ENCODE measurements at regions not wholly inside any gene's neighbourhood (a gene's known extent, or its start where the extent isn't known, plus 50 kb on each side); places are given as distances from the start of the nearest gene placed in this dataset.

DNA sequence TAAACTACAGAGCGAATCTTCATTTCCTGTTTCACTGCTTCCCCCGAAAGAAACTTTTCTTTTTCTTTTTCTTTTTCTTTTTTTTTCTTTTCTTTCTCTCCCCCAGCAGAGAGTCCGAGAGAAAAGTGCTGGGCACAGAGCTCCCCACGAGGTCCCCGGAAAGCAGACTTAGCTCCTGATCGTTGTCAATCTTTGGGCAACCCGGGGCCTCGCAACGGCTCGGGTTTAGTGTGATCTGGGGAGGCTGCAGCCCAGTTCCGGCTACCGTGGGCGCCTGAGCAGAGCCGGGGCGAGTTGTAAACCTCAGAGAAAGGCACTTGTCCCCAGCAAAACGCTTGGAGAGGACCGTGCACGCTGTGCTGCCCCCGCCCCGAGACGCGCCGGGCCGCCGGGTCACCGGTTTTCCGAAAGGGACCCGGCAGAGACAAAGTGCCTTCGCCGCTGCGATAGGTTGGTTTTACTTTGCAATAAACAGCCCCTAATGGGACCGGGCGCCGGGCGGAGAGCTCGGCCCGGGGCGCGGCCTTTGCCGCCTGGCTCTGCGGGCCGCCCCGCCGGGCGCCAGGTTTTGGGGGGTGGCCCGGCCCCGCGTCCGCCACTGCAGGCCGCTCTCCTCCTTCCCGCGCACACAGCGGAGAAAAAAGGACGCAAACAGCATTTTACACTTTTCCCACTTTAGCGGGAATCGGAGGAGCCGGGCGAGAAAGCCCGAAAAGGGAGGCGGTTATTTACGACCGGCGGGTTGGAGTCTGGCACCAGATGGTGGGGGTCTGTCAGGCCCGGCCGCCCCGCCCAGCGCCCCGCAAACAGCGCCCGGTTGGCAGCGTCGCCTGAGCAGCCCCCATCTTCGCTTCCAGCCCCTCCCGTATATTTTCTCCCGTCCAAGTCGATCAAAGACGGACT lies 136.0 kb downstream of the INSIG2 start:
- DNase-seq = peak; percentile 71

DNA sequence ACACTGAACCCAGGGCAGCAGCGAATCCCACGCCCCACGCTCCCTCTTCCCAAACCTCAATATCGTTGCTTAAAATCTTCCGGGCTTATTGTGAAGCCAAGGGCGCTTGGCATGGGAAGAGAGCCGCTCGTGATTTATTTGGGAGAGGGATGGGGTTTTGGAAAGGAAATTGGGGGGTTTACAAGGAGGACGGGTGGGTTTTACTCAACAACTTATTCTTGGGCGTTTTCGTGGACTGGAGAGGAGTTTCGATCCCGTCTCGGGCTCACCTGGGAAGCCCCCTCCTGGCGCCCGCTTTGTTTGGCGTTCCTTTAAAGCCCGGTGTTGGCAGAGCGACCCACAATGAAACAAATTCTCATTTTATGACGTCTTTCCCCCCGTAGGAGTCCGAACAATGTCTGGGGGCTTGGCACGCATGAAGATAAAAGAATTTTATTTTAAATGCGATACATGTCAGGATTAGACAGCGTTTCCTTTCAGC lies 135.3 kb downstream of the INSIG2 start:
- DNase-seq = no peak

DNA sequence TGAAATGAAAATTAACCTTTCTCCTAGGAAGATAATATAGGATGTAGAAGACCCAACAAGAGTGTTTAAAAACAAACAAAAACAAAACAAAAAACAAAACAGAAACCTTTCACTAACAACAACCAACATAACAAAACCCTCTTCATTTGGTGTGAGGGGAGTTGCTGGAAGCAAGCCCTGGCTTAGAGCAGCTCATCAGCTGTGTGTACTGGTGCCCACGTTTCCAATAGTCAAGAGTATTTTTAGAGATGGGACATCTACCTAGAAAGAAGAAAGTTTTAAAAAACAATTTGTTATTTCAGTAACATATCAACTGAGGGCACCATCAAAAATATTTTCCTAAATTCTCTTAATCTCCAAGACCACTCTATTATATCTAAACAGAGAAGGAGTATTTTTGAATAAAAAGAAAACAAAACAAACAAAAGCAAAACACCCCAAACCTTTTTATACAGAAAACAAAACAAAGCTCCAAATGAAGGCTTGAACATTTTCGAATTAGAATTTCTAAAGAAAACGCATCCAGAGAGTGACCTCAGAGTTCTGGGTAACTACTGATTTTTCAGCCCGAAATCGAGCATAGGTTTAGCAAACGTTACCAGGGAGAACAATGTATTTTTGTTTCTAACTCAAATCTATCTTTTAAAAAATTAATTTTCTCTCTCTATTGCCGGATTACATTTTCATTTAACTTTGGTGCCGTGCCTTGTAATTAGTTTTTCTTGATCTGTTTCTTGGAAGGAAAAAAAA lies 134.6 kb downstream of the INSIG2 start:
- no peak for DNase-seq

GRCh38 chr2:118222273-118222594 lies 134.0 kb downstream of the INSIG2 start:
- no peak for DNase-seq

DNA sequence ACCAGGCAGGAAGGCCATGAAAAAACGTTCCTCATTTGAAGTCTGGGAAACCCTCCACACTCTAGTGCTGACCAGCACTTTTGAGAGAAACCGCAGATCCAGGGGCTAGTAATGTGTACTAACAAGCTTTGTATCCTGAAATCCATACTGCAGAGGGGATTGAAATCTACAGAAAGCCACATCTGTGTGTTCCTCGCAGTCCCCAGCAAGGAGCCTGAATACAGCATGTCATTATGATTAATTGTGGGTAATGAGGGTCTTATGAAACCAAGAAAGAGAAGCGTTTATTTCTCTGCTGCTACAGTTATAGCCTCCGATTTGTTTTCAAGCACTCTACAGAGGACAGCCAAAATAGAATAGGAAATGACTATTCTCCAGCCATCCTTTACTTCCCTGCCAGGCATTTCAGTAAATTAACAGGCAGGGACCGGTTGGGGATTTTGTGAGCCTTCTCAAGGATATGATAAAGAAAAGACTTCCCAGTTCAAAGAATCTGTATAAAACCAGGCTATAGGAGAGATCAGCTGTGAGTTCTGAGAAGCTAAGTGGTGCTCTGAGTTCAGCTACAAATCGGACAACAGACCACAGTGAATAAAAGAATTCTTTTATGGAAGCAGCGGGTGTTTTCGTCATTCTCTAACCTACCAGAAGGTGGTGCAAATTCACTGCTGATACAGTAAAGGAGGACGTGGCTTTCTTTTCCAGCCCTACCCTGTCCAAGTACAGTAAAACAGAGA lies 133.4 kb downstream of the INSIG2 start:
- no peak for DNase-seq

DNA sequence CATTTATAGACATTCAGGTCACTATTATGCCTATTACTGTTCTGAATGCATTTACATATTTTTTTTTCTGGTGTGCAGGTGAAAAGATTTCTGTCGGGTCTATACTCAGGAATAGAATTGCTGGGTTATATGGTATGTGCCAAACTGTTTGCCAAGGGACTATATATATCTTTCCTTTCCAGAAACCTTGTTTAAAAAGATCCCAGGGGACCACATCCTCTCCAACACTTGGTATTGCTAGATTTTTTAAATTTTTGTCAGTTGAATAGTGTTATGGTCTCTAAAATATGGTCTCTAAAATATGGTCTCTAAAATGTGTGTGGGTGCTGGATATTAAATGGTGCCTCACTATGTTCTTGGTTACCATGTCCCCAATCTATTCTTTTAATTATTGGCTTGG lies 131.3 kb downstream of the INSIG2 start:
- DNase-seq = no peak

GRCh38 chr2:118216224-118216623 lies 128.0 kb downstream of the INSIG2 start:
- no peak for DNase-seq

- DNase-seq = no peak
Measured at GRCh38 chr2:118209727-118210126, 121.5 kb downstream of the INSIG2 start.

- no peak for DNase-seq
Measured at GRCh38 chr2:118207889-118208288, 119.6 kb downstream of the INSIG2 start.

DNA sequence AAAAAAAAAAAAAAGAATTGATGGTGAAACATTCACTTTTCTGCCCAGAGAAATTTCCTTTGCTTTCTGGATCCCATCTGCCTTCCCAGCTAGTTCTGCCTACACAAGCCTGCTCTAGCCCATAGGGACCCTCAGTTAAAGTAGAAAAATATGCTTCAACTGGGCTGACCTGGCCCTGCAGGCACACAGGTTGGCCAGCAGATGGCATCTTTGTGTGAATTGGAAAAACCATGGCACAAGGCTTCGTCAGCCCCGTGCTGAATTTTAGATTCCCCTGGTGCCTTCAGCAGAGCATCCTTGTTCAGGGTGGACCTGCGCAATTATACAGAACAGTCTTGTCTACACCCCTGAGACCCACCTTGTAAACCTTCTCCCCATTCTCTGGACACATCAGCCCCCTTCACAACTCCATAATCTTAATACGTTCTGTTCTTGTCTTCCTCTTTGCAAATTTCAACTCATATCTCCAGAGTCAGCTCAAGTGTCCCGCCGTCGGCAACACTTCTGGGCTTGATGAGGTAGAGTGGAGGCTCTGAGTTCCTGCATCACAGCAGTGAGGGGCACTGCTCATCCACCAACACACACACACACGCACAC lies 114.5 kb downstream of the INSIG2 start:
- DNase-seq = peak; percentile 70

DNA sequence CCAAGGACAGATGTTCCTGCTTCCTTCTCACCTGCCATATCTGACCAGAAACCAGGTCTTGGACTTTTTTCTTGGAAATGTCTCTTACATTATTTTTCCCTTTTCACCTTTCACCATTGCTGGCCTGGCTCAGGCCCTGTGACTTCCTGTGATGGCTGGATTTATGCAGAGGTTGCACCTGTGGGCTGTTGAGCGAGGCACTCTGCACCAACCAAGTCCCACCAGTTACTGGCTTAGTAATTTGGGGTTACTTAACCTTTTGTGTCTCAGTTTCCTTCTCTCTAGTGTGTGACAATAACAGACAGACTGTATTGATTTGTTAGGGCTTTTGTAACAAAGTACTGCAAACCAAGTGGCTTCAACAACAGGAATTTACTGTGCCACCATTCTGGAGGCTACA lies 110.0 kb downstream of the INSIG2 start:
- no peak for DNase-seq

DNA sequence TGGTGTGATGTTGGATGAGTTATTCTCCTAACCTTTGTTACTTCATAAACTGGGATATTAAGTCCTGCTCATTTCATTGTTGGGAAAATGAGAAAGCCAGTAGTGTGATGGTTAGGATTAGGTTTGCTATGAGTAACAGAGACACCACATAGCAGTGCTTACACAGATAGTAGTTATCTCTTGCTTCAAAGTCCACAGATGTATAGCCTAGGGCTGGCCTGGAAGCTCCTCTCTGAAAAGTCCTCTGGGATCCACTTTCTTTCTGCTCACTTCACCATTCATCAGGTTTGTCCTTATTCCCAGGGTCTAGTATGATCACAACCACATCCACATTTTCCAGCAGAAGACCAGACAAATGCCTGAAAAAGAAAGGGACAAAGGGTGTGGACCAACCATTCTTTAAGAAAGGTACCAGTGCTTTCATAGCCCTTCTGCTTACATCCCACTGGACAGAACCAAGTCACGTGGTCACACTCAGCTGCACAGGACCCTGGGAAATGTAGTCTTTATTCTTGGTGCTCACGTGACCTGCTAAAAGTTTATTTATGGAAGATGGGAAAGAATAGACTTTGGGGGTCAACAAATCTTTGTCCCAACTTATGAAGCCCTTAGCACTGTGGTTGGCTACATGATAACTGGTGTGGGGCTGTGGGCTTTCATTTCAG lies 108.9 kb downstream of the INSIG2 start:
- DNase-seq = no peak

DNA sequence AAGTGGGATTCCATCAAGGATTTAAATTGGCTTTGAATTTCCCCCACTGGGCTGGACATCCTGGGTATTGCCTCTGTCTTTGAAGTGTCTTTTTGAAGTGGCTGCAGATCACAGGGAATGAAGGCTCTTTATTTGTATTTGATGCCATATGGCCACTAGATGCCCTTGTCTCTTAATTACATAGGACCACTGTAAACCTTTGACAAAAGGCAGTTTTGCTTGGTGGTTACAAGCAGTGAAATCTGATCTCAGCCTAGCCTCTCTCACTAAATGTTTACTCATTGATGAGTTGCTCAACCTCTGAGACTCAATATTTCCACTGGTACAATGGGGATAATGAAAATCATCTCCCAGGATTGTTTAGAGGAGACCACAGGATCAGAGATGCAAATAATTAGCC lies 102.2 kb downstream of the INSIG2 start:
- no peak for DNase-seq

- DNase-seq = no peak
Measured at GRCh38 chr2:118186858-118187254, 98.6 kb downstream of the INSIG2 start.

DNA sequence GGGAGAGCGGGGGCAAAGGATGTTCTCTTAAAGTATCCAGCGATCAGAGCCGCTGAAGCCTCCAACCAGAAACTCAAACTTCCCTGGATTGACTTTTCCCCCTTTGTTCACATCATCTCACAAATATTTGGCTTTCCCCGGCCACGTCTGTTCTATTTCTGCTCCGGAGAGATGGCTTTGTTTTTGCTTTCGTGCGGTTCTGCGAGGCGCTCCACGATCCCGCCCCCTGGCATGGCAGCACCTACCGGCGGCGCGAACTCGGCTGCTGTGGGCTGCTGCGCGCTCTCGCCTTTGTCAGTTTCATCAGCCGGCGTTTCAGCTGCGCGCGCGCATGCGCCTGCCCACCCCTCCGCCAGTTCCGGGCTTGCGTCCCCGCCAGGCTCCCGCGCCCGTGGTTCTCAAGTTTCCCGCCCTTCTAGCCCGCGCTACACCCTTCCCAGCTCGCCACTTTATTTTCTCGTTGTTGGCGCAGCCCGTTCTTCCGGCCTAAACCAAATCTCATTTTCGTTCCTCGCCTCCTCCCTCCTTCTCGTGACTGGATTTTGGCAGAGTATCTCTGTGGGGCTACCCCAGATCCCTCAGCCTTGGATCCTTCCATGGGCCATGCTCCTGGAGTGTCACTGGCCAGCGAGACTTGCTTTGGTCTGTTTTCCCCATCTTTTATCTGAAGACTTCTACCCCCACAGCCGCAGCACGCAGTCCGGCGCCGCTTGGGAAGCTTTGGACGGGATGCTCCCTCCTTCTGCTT lies 98.0 kb downstream of the INSIG2 start:
- DNase-seq = peak; percentile 92

DNA sequence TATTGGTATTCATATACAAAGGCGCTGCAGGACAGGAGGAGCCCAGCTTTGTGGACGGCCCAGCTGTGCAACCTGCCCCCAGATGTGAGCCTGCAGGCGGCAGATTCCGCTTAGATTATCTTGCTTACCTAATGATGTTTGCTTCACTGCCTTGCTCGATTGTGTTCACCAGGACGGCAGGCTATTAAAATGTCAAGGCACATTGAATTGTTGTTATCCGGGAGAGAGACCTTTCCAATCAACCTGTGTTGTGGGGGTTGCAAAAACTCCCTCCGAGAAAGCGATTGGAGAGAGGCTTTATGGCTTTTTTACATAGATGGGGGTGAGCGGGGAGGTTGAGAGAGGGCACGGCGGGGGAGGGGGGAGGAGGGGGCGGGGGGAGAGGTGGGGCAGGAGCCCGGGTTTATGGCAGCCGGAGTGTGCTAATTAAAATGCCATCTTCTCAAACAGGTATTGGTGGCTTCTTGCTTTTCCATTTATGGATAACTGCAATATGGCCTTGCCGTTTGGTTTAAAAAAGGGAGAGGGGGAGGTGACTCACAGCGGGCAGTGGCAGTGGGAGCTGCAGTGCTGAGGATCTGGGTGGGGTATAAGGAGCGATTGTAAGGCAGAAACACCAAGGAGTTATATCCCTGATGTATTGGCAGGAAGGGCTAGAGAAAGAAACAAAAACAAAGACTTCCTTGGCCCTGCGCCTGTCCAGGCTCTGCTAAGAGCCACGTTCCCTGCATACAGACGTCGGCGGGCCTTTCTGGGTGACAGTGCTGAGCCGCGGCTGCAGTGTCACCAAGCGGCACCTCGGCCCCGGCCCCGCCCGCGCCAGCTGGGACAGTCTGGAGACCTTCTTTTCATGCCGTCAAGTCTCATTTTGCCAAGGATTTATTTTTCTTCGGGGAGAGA lies 97.2 kb downstream of the INSIG2 start:
- peak; percentile 82 for DNase-seq

DNA sequence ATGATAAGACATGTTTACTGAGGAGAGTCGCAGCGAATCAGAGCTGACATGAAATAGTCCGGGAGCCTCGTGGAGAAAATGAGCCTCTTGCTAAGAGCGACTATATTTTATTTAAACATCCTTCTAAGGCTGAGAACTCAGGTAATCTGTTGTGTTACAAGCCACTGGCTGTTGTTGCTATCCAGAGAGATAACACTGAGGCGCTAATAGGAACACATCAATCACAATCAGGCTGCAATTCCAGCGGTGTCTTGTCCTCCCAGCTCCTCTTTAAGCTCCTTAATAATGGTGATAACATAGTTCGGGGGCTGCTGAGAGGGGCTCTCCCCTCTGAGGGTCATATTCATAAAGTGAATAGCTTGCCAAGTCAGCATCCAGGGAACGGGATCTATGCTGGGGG lies 95.1 kb downstream of the INSIG2 start:
- DNase-seq = no peak

DNA sequence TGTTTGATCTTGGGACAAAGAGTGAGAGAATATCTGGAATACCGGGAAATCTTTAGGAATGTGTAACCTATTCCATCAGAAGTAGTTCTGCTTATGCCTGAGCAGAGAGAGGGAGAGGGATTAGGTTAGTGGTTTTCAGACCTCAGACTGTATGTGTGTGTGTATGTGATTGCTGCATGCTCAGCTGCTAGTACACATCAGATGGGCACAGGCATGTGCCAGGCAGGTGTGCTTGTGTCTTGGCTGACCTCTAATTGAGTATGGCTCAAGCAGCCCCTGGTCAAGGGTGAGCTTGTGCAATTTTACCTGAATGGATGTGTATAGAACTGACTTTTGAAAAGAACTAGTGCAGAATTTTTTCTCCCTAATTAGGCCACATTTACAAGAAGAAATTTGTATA lies 91.2 kb downstream of the INSIG2 start:
- DNase-seq = no peak

DNA sequence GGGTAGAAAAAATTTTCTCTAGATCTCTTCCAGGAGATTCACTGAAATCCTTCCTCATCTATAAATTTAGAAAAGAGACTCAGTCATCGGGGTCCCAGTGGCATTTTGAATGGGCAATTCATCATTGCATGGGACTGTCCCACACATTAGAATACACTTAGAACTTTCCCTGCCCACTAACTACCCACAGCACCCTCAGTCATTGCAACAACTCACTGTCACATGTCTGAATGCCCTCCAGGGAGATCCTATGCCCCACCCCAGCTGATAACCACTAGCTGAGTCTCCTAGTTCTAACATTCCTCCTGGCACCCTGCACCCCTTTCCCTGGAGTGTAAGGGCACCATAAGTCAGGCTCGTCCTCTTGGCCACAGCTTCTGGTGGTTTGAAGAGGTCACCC lies 89.6 kb downstream of the INSIG2 start:
- no peak for DNase-seq

DNA sequence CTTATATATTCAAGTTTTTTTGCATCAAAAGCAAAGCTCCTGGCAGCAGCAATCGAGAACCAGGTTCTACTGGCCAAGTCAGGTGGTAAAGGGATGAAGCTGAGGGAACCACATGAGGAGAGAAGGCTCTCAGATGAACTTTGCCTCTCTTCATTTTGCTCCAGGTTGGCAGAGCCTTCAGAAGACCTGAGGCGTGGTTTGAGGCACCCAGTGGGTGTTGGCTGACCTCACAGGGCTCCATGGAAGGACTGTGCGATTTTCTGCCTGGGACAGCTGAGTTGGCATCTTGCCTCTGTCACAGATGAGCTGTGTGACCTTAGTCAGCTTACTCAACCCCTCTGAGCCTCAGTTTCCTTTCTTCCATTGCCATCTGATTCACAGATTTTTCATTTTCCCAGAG lies 89.0 kb downstream of the INSIG2 start:
- peak; percentile 62 for DNase-seq

- no peak for DNase-seq
Measured at GRCh38 chr2:118176601-118177000, 88.3 kb downstream of the INSIG2 start.
